K562 (cell line): ENCODE measurements at regions not wholly inside any gene's neighbourhood (a gene's known extent, or its start where the extent isn't known, plus 50 kb on each side); places are given as distances from the start of the nearest gene placed in this dataset.

Experiments
- ATAC-seq: fragments of 200-7000 bp; cut with Tn5 transposase; 3 replicates; pipeline ENCODE4 v1.9.1; 2020; ENCODE audit warnings: moderate library complexity
- BruUV-seq: library from RNA; stranded (reverse); fragments of 400-500 nt; replicated peaks from 2 replicates; lab custom pipeline; 2021; lab: Mats Ljungman, UMichigan
- CTCF ChIA-PET: fragments of 300-600 bp; formaldehyde crosslinking; extraction: SDS; loops from one replicate; lab custom pipeline; 2021; ENCODE audit warnings: low intra/inter-chr PET ratio; lab: Yijun Ruan, JAX
- POLR2A ChIA-PET: fragments of 300-600, 350-650 bp; sonication (Branson Sonifier 250); formaldehyde crosslinking; extraction: SDS; loops from one replicate; lab custom pipeline; 2021; ENCODE audit warnings: antibody characterized with exemption, inconsistent platforms; lab: Yijun Ruan, JAX
- DNase-seq, 4 experiments: peaks; one replicate each; pipeline versions ENCODE4 v3.0.0 to v3.0.0-alpha.2; 2011 to 2018; ENCODE audit warnings: low spot score in 3 of 4, mixed read lengths in 3 of 4; ENCODE audit errors: extremely low read depth in 1 of 4
- FAIRE-seq: peaks from 2 replicates; lab custom pipeline; 2011; peaks lifted over from hg19 to GRCh38; lab: Jason Lieb, UNC
- H2AFZ ChIP-seq: 2 replicates; pipeline ENCODE4 v1.6.0; 2011; ENCODE audit warnings: low read depth, low read length, control low read depth, inconsistent platforms
- H3K27ac ChIP-seq: fragments of 200-600 bp; 3 replicates; pipeline ENCODE4 v1.8.0; 2011; ENCODE audit warnings: low read depth, mild to moderate bottlenecking, control low read depth, inconsistent platforms, low read length, moderate library complexity, mixed read lengths; ENCODE audit errors: extremely low read depth
- H3K27me3 ChIP-seq, 2 experiments: fragments of 300-600 bp in 1 of 2; 2 replicates in 1 of 2; 3 replicates in 1 of 2; pipeline versions ENCODE4 v1.6.0 to v1.8.0; 2011; ENCODE audit warnings: inconsistent platforms in 2 of 2, low read length in 2 of 2, mild to moderate bottlenecking in 1 of 2, mixed read lengths in 1 of 2, moderate library complexity in 1 of 2; ENCODE audit not compliant: control insufficient read depth in 2 of 2, insufficient read depth in 2 of 2
- H3K36me3 ChIP-seq: fragments of 300-600 bp; 3 replicates; pipeline ENCODE4 v1.8.0; 2011; ENCODE audit warnings: mild to moderate bottlenecking, low read length, inconsistent platforms; ENCODE audit not compliant: control insufficient read depth, insufficient read depth
- H3K4me1 ChIP-seq, 2 experiments: fragments of 200-600 bp in 1 of 2; replicated peaks in 1 of 2; 2 replicates in 1 of 2; 3 replicates in 1 of 2; pipeline versions ENCODE4 v1.5.1 to v1.8.0; 2011; ENCODE audit warnings: inconsistent platforms in 2 of 2, low read length in 2 of 2, mild to moderate bottlenecking in 1 of 2, mixed read lengths in 1 of 2, moderate library complexity in 1 of 2; ENCODE audit not compliant: control insufficient read depth in 2 of 2, insufficient read depth in 2 of 2
- H3K4me2 ChIP-seq: 2 replicates; pipeline ENCODE4 v1.6.1; 2011; ENCODE audit warnings: low read length, control low read depth, inconsistent platforms, mixed read lengths; ENCODE audit not compliant: insufficient read depth
- H3K4me3 ChIP-seq: fragments of 200-600 bp; sonication (generic), shearing (Covaris generic); 2 replicates; pipeline ENCODE4 v1.5.1; 2016; ENCODE audit warnings: control low read depth, inconsistent platforms
- H3K79me2 ChIP-seq: fragments of 200-600 bp; 3 replicates; pipeline ENCODE4 v1.8.0; 2011; ENCODE audit warnings: low read length, inconsistent platforms; ENCODE audit not compliant: control insufficient read depth, insufficient read depth
- H3K9ac ChIP-seq, 2 experiments: 2 replicates each; pipeline versions ENCODE4 v1.6.0 to v1.6.1; 2011; ENCODE audit warnings: low read depth in 2 of 2, low read length in 2 of 2, control low read depth in 1 of 2, inconsistent platforms in 1 of 2, mild to moderate bottlenecking in 1 of 2, mixed read lengths in 1 of 2; ENCODE audit not compliant: insufficient read depth in 1 of 2
- H3K9me1 ChIP-seq: one replicate; pipeline ENCODE4 v1.6.0; 2011; ENCODE audit warnings: inconsistent platforms, mild to moderate bottlenecking, low read length, moderate library complexity; ENCODE audit not compliant: control insufficient read depth, insufficient read depth
- H3K9me3 ChIP-seq: replicated peaks from 2 replicates; pipeline ENCODE4 v1.5.1; 2011; ENCODE audit warnings: low read depth, low read length, inconsistent platforms; ENCODE audit not compliant: control insufficient read depth, insufficient read depth
- H4K20me1 ChIP-seq: replicated peaks from 2 replicates; pipeline ENCODE4 v1.6.1; 2011; ENCODE audit warnings: low read length, inconsistent platforms, mixed read lengths; ENCODE audit not compliant: control insufficient read depth, insufficient read depth
- EGR1 ChIP-seq: fragments of 450-650 bp; conservative IDR thresholded peaks from 2 replicates; pipeline ENCODE4 v1.6.1; 2017; ENCODE audit warnings: mild to moderate bottlenecking
- EHMT2 ChIP-seq: fragments of 450-650 bp; IDR thresholded peaks from 2 replicates; pipeline ENCODE4 v1.6.1; 2018; ENCODE audit warnings: antibody characterized with exemption
- ELK3 ChIP-seq: fragments of 450-650 bp; formaldehyde crosslinking; IDR thresholded peaks from 2 replicates; pipeline ENCODE4 v1.4.0; 2020; ENCODE audit warnings: mild to moderate bottlenecking
- FOXP1 ChIP-seq: sonication (generic); formaldehyde crosslinking; IDR thresholded peaks from 2 replicates; pipeline ENCODE4 v1.8.0; 2022; ENCODE audit warnings: mild to moderate bottlenecking, missing genetic modification reagents
- GABPB1 ChIP-seq: sonication (generic); formaldehyde crosslinking; IDR thresholded peaks from 2 replicates; pipeline ENCODE4 v1.8.0; 2022; ENCODE audit warnings: mild to moderate bottlenecking, missing genetic modification reagents
- RBM25 ChIP-seq: fragments of 200-400 bp; formaldehyde crosslinking; IDR thresholded peaks from 2 replicates; pipeline ENCODE4 v1.6.1; 2018; ENCODE audit warnings: low read length, low read depth, moderate library complexity; ENCODE audit not compliant: severe bottlenecking
- SFPQ ChIP-seq: fragments of 200-400 bp; formaldehyde crosslinking; IDR thresholded peaks from 2 replicates; pipeline ENCODE4 v1.6.1; 2017; ENCODE audit warnings: mild to moderate bottlenecking, low read depth, low read length, moderate library complexity
- WGBS: fragments of 100-300 bp; shearing (Covaris generic); methylation state at CpG from one replicate; pipeline ENCODE4 v1.1.6; 2016; ENCODE audit warnings: low coverage, mixed read lengths; ENCODE audit not compliant: insufficient coverage; ENCODE audit errors: missing lambda C conversion rate; 5-methylcytosine and 5-hydroxymethylcytosine counted together
- in situ Hi-C: fragments of 300-500 bp; cut with MboI; formaldehyde crosslinking; loops from 4 replicates; pipeline ENCODE4 v1.15.0; 2018; ENCODE audit warnings: inconsistent platforms, mixed read lengths
- intact Hi-C: fragments of 100-400 bp; cut with micrococcal nuclease; formaldehyde crosslinking; loops from 2 replicates; pipeline ENCODE4 v1.14.2; 2022

- Histone ChIP-seq H3K9me1 (peaks cover 3% of the 10 kb centered on the region), H3K9ac (no peak overlapping the region), H3K27ac (no peak overlapping the region), H3K9me3 (no peaks in the 10 kb centered on the region), H3K36me3 (no peaks in the 10 kb centered on the region), H2AFZ (no peak overlapping the region), H3K27me3 (peaks cover 22 to 58% of the 10 kb centered on the region in 2 experiments; a peak in 4 of 5 replicates), H3K4me3 (no peak overlapping the region), H3K4me2 (no peak overlapping the region), H3K79me2 (no peaks in the 10 kb centered on the region), H3K4me1 (peaks cover 0 to 7% of the 10 kb centered on the region in 2 experiments; a peak in 1 of 5 replicates), H4K20me1 (peaks cover 31% of the 10 kb centered on the region)
- ATAC-seq: no peak
- peak; percentile 54 for TF ChIP-seq EHMT2
- no peak for TF ChIP-seq ELK3 (CRISPR knock-in tag)
- TF ChIP-seq EGR1: peak; percentile 79
- ChIA-PET POLR2A (no interaction called here), CTCF (no interaction called here)
- intact Hi-C loops (no loop called here), in situ Hi-C loops (no loop called here)
- no peak for FAIRE-seq
- no peak for DNase-seq
- WGBS: 0% methylated on average over 3 of the region's 3 CpGs
- BruUV-seq: no TSS peak
Observed at GRCh38 chr1:22231068-22231593, 88.2 kb upstream of the WNT4 start.

GRCh38 chr1:22231995-22232690, 89.2 kb upstream of the WNT4 start:
- Histone ChIP-seq H3K79me2 (no peaks in the 10 kb centered on the region), H3K27ac (no peak overlapping the region), H2AFZ (no peak overlapping the region), H3K27me3 (peaks cover 29 to 59% of the 10 kb centered on the region in 2 experiments), H3K9me1 (peaks cover 3% of the 10 kb centered on the region), H3K36me3 (no peaks in the 10 kb centered on the region), H3K9me3 (no peaks in the 10 kb centered on the region), H3K4me3 (no peak overlapping the region), H4K20me1 (peaks cover 40% of the 10 kb centered on the region), H3K4me1 (peaks cover 0 to 9% of the 10 kb centered on the region in 2 experiments; a peak in 1 of 5 replicates), H3K4me2 (no peak overlapping the region), H3K9ac (no peak overlapping the region)
- under 1% methylated on average over 6 of the region's 6 CpGs for WGBS
- BruUV-seq: no TSS peak
- ChIA-PET CTCF (no interaction called here), POLR2A (interaction anchor here (1.6 kb wide), 1 partner anchor 11 kb away, joined by 4 read pairs; no protein-coding TSS in a partner anchor)
- in situ Hi-C loops: no loop called here
- intact Hi-C loops: no loop called here
- ATAC-seq: peak; percentile 74
- DNase-seq: peak in 3 of 4 experiments; percentile 19 to 46 (median 29)
- peak; percentile 48 for FAIRE-seq
- no peak for TF ChIP-seq GABPB1 (CRISPR knock-in tag)
- peak; percentile 95 for TF ChIP-seq RBM25
- TF ChIP-seq FOXP1 (CRISPR knock-in tag): no peak
- no peak for TF ChIP-seq SFPQ
